GM21737 (cell line): ENCODE measurements at regions not wholly inside any gene's neighbourhood (a gene's known extent, or its start where the extent isn't known, plus 50 kb on each side); places are given as distances from the start of the nearest gene placed in this dataset.

Experiments used
- ATAC-seq: cut with Tn5 transposase; IDR thresholded peaks from one replicate; pipeline ENCODE4 v1.9.1; 2021; ENCODE audit warnings: mild to moderate bottlenecking, moderate library complexity; ENCODE audit not compliant: unreplicated experiment

GRCh38 chr22:47847131-47847890, 1084.9 kb downstream of the TBC1D22A start:
- no peak for ATAC-seq

- no peak for ATAC-seq
These were observed 1083.8 kb downstream of the TBC1D22A start for GRCh38 chr22:47846206-47846605.

GRCh38 chr22:47842119-47842518, 1079.7 kb downstream of the TBC1D22A start:
- no peak for ATAC-seq

GRCh38 chr22:47841156-47841555, 1078.7 kb downstream of the TBC1D22A start:
- ATAC-seq: no peak

- ATAC-seq: no peak
These were observed 1077.3 kb downstream of the TBC1D22A start for GRCh38 chr22:47839595-47840227.

- no peak for ATAC-seq
These were observed 1075.3 kb downstream of the TBC1D22A start for GRCh38 chr22:47837703-47838102.

- ATAC-seq: no peak
These were observed 1074.5 kb downstream of the TBC1D22A start for GRCh38 chr22:47836957-47837356.

- ATAC-seq: no peak
These were observed 1073.3 kb downstream of the TBC1D22A start for GRCh38 chr22:47835726-47836125.

- ATAC-seq: no peak
These were observed 1063.6 kb downstream of the TBC1D22A start for GRCh38 chr22:47826016-47826415.

GRCh38 chr22:47822422-47822821, 1060.0 kb downstream of the TBC1D22A start:
- no peak for ATAC-seq

- no peak for ATAC-seq
These were observed 1056.0 kb downstream of the TBC1D22A start for GRCh38 chr22:47818496-47818895.

GRCh38 chr22:47817380-47817779, 1054.9 kb downstream of the TBC1D22A start:
- ATAC-seq: no peak

- ATAC-seq: no peak
These were observed 1054.4 kb downstream of the TBC1D22A start for GRCh38 chr22:47816863-47817210.

GRCh38 chr22:47816121-47816862, 1053.8 kb downstream of the TBC1D22A start:
- ATAC-seq: no peak

- ATAC-seq: no peak
These were observed 1052.0 kb downstream of the TBC1D22A start for GRCh38 chr22:47814474-47814873.

GRCh38 chr22:47813661-47814060, 1051.2 kb downstream of the TBC1D22A start:
- ATAC-seq: no peak

GRCh38 chr22:47811971-47812370, 1049.5 kb downstream of the TBC1D22A start:
- no peak for ATAC-seq

- no peak for ATAC-seq
These were observed 1048.4 kb downstream of the TBC1D22A start for GRCh38 chr22:47810505-47811500.

- no peak for ATAC-seq
These were observed 1046.6 kb downstream of the TBC1D22A start for GRCh38 chr22:47808886-47809620.

GRCh38 chr22:47808236-47808635, 1045.8 kb downstream of the TBC1D22A start:
- no peak for ATAC-seq
